AG09309 (cell line): ENCODE measurements at regions not wholly inside any gene's neighbourhood (a gene's known extent, or its start where the extent isn't known, plus 50 kb on each side); places are given as distances from the start of the nearest gene placed in this dataset.

ENCODE experiments used
- DNase-seq: peaks from one replicate; pipeline ENCODE4 v3.0.0-alpha.2; 2010; ENCODE audit warnings: low read depth
- H3K4me3 ChIP-seq: 2 replicates; pipeline ENCODE4 v1.5.1; 2011; ENCODE audit warnings: mild to moderate bottlenecking, low read depth, low read length, moderate library complexity; ENCODE audit not compliant: control insufficient read depth
- CTCF ChIP-seq: IDR thresholded peaks from 2 replicates; pipeline ENCODE4 v1.5.1; 2011; ENCODE audit warnings: mild to moderate bottlenecking, low read depth, low read length, inconsistent platforms; ENCODE audit not compliant: insufficient read depth, control insufficient read depth; ENCODE audit errors: missing control alignments

GRCh38 chr5:25362799-25363198 lies 718.0 kb upstream of the CDH10 start:
- no peak for TF ChIP-seq CTCF
- no peak overlapping the region for H3K4me3 ChIP-seq
- DNase-seq: no peak

- TF ChIP-seq CTCF: no peak
- DNase-seq: no peak
- H3K4me3 ChIP-seq: no peak overlapping the region
Observed at GRCh38 chr5:25358919-25359318, 714.1 kb upstream of the CDH10 start.

- no peak for TF ChIP-seq CTCF
- H3K4me3 ChIP-seq: no peak overlapping the region
- no peak for DNase-seq
Observed at GRCh38 chr5:25357605-25358004, 712.8 kb upstream of the CDH10 start.

GRCh38 chr5:25349746-25350145 lies 705.0 kb upstream of the CDH10 start:
- no peak for TF ChIP-seq CTCF
- no peak overlapping the region for H3K4me3 ChIP-seq
- DNase-seq: no peak

GRCh38 chr5:25345240-25345771 lies 700.5 kb upstream of the CDH10 start:
- no peak for DNase-seq
- H3K4me3 ChIP-seq: no peak overlapping the region
- TF ChIP-seq CTCF: no peak

- H3K4me3 ChIP-seq: no peak overlapping the region
- DNase-seq: no peak
- TF ChIP-seq CTCF: no peak
Observed at GRCh38 chr5:25339541-25339940, 694.8 kb upstream of the CDH10 start.

- TF ChIP-seq CTCF: no peak
- no peak for DNase-seq
- H3K4me3 ChIP-seq: no peak overlapping the region
Observed at GRCh38 chr5:25334350-25334749, 689.6 kb upstream of the CDH10 start.
